GM12878 (cell line): ENCODE measurements at regions not wholly inside any gene's neighbourhood (a gene's known extent, or its start where the extent isn't known, plus 50 kb on each side); places are given as distances from the start of the nearest gene placed in this dataset.

Experiments
- ATAC-seq: fragments of 200-7000 bp; cut with Tn5 transposase; 3 replicates; pipeline ENCODE4 v1.9.1; 2020; ENCODE audit warnings: mild to moderate bottlenecking, moderate library complexity
- BruUV-seq: library from RNA; stranded (reverse); fragments of 400-500 nt; replicated peaks from 2 replicates; lab custom pipeline; 2021; lab: Mats Ljungman, UMichigan
- CTCF ChIA-PET: fragments of 300-600 bp; sonication (Branson Sonifier 250); formaldehyde crosslinking; extraction: SDS; loops from one replicate; lab custom pipeline; 2021; ENCODE audit warnings: inconsistent platforms; lab: Yijun Ruan, JAX
- POLR2A ChIA-PET: fragments of 350-600 bp; formaldehyde crosslinking; extraction: SDS; loops from one replicate; lab custom pipeline; 2021; ENCODE audit warnings: inconsistent platforms; lab: Charles Lee
- RAD21 ChIA-PET: fragments of 300-600 bp; sonication (Branson Sonifier 250); formaldehyde crosslinking; loops from one replicate; lab custom pipeline; 2023; ENCODE audit warnings: antibody characterized with exemption; ENCODE audit not compliant: unreplicated experiment; lab: Charles Lee
- SMC1A ChIA-PET: fragments of 300-600 bp; sonication (Branson Sonifier 250); formaldehyde crosslinking; loops from one replicate; lab custom pipeline; 2023; ENCODE audit not compliant: unreplicated experiment, uncharacterized antibody; lab: Charles Lee
- DNase-seq: peaks from one replicate; pipeline ENCODE4 v3.0.0-alpha.2; 2011; ENCODE audit warnings: low read depth, low spot score
- FAIRE-seq: peaks from 3 replicates; lab custom pipeline; 2011; peaks lifted over from hg19 to GRCh38; lab: Jason Lieb, UNC
- H2AFZ ChIP-seq: 2 replicates; pipeline ENCODE4 v1.6.0; 2011; ENCODE audit warnings: low read depth, low read length, control low read depth; ENCODE audit not compliant: control insufficient read depth
- H3K27ac ChIP-seq: 2 replicates; pipeline ENCODE4 v1.5.1; 2011; ENCODE audit warnings: control low read depth; ENCODE audit not compliant: control insufficient read depth, insufficient read depth
- H3K27me3 ChIP-seq, 2 experiments: replicated peaks in 1 of 2; 2 replicates each; pipeline versions ENCODE4 v1.6.0 to v1.6.1; 2011; ENCODE audit warnings: low read length in 1 of 2; ENCODE audit not compliant: control insufficient read depth in 2 of 2, insufficient read depth in 2 of 2
- H3K36me3 ChIP-seq, 2 experiments: 2 replicates each; pipeline ENCODE4 v1.5.1; 2011; ENCODE audit warnings: low read length in 1 of 2; ENCODE audit not compliant: control insufficient read depth in 2 of 2, insufficient read depth in 2 of 2
- H3K4me1 ChIP-seq: 2 replicates; pipeline ENCODE4 v1.6.1; 2011; ENCODE audit warnings: mild to moderate bottlenecking, low read length, moderate library complexity, mixed read lengths; ENCODE audit not compliant: control insufficient read depth, insufficient read depth
- H3K4me2 ChIP-seq: 2 replicates; pipeline ENCODE4 v1.6.0; 2011; ENCODE audit warnings: control low read depth; ENCODE audit not compliant: control insufficient read depth, insufficient read depth
- H3K4me3 ChIP-seq: fragments of 200-600 bp; sonication (generic); 2 replicates; pipeline ENCODE4 v1.5.1; 2016
- H3K79me2 ChIP-seq: 2 replicates; pipeline ENCODE4 v1.6.0; 2011; ENCODE audit warnings: low read length; ENCODE audit not compliant: control insufficient read depth, insufficient read depth
- H3K9ac ChIP-seq: 2 replicates; pipeline ENCODE4 v1.8.0; 2011; ENCODE audit warnings: low read length, control low read depth, mixed read lengths; ENCODE audit not compliant: control insufficient read depth, insufficient read depth
- H3K9me3 ChIP-seq: replicated peaks from 3 replicates; pipeline ENCODE4 v1.5.1; 2011; ENCODE audit warnings: mild to moderate bottlenecking, low read length; ENCODE audit not compliant: control insufficient read depth, insufficient read depth
- H4K20me1 ChIP-seq: 2 replicates; pipeline ENCODE4 v1.6.0; 2011; ENCODE audit not compliant: control insufficient read depth, insufficient read depth
- CBX5 ChIP-seq: sonication (generic); IDR thresholded peaks from 2 replicates; pipeline ENCODE4 v1.6.1; 2016; ENCODE audit warnings: low read depth, moderate library complexity, mild to moderate bottlenecking, inconsistent platforms
- FOXK2 ChIP-seq: fragments of 450-650 bp; IDR thresholded peaks from 2 replicates; pipeline ENCODE4 v1.6.1; 2017; ENCODE audit warnings: mild to moderate bottlenecking, moderate library complexity
- MTA2 ChIP-seq: fragments of 450-650 bp; IDR thresholded peaks from 2 replicates; pipeline ENCODE4 v1.6.1; 2016; ENCODE audit warnings: low read depth, mild to moderate bottlenecking, moderate library complexity
- RUNX3 ChIP-seq: IDR thresholded peaks from 2 replicates; pipeline ENCODE4 v1.6.1; 2012; ENCODE audit warnings: low read length, inconsistent platforms
- SMAD5 ChIP-seq: IDR thresholded peaks from 2 replicates; pipeline ENCODE4 v1.6.1; 2016; ENCODE audit warnings: antibody characterized with exemption, low read depth
- SMC3 ChIP-seq: IDR thresholded peaks from 2 replicates; pipeline ENCODE4 v1.6.1; 2011; ENCODE audit warnings: low read length, improper control_type of control experiment, borderline replicate concordance
- TCF7 ChIP-seq: IDR thresholded peaks from 2 replicates; pipeline ENCODE4 v1.6.1; 2014; ENCODE audit warnings: antibody characterized with exemption, borderline replicate concordance
- WGBS: methylation state at CpG from one replicate; pipeline ENCODE4 v1.1.6; 2016; ENCODE audit warnings: low lambda C conversion rate; ENCODE audit not compliant: insufficient replicate concordance, insufficient coverage; ENCODE audit errors: missing lambda C conversion rate; 5-methylcytosine and 5-hydroxymethylcytosine counted together
- in situ Hi-C: fragments of 300-500 bp; cut with MboI; formaldehyde crosslinking; loops from 9 replicates; pipeline ENCODE4 v1.14.3; 2018; ENCODE audit warnings: mixed read lengths
- intact Hi-C: fragments of 100-400 bp; cut with micrococcal nuclease; formaldehyde crosslinking; loops from one replicate; pipeline ENCODE4 v1.14.2; 2022; ENCODE audit not compliant: unreplicated experiment
- TF ChIP-seq, protein P1 (sequence below): IDR thresholded peaks from 2 replicates; pipeline ENCODE4 v1.6.1; 2012; ENCODE audit warnings: improper control_type of control experiment, low read depth, low read length; ENCODE audit not compliant: insufficient replicate concordance
- TF ChIP-seq, protein P2 (sequence below): fragments of 450-650 bp; IDR thresholded peaks from 2 replicates; pipeline ENCODE4 v1.6.1; 2017; ENCODE audit warnings: borderline replicate concordance
- TF ChIP-seq, protein P3 (sequence below): fragments of 450-650 bp; IDR thresholded peaks from 2 replicates; pipeline ENCODE4 v1.6.1; 2017; ENCODE audit warnings: mild to moderate bottlenecking, low read depth, inconsistent platforms; ENCODE audit not compliant: poor library complexity, severe bottlenecking

DNA sequence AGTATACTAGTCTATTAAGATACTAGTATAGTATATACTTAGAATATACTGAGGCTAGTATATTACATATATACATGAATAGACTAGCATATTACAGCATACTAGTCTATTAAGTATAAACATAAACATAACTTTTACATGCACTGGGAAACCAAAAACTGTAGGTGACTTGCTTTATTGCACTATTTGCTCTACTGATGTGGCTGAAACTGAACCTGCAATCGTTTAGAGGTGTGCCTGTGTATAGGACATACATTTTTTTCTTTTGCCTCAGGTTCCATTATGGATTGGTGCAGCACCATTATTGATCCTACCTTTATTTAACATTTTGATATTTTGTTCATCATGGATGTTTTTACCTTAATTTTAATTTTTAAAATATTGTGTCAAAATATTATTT is 143.2 kb upstream of the RGS6 start:
- SMC1A ChIA-PET: no interaction called here
- ATAC-seq (no peak), DNase-seq (no peak), FAIRE-seq (no peak)
- POLR2A ChIA-PET: no interaction called here
- no peak overlapping the region for H3K27ac ChIP-seq
- in situ Hi-C loops (no loop called here), intact Hi-C loops (no loop called here)
- no peak overlapping the region for H3K4me3 ChIP-seq
- no peaks in the 10 kb centered on the region for H3K9me3 ChIP-seq
- H3K79me2 ChIP-seq: no peaks in the 10 kb centered on the region
- no peaks in the 10 kb centered on the region for H3K36me3 ChIP-seq
- no peaks in the 10 kb centered on the region for H4K20me1 ChIP-seq
- no TSS peak for BruUV-seq
- TF ChIP-seq RUNX3 (peak; percentile 72), TCF7 (peak; percentile 87), SMC3 (no peak)
- H3K4me1 ChIP-seq: no peaks in the 10 kb centered on the region
- CTCF ChIA-PET: no interaction called here
- no peak overlapping the region for H3K9ac ChIP-seq
- no peak overlapping the region for H3K4me2 ChIP-seq
- H2AFZ ChIP-seq: no peak overlapping the region
- RAD21 ChIA-PET: no interaction called here
- 5% methylated on average over 1 of the region's 1 CpG for WGBS
- no peaks in the 10 kb centered on the region for H3K27me3 ChIP-seq

DNA sequence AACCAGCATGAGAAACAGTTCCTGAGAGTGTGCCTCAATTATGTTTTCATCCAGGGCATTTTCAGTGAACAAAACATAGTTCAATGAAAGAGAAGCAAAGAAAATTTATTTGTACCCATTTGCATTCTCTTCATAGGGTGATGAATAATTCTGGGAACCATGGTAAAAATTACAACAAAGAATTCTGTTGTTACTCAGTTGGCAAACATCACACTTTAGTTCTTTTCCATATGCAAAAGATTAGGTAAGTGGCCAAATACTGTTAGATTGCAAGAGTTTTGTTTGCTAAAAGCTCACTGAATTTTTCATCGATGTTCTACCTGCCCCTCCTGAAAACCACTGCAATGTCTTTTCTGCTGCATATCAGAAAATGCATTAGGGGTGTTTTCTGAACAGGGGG is 132.4 kb upstream of the RGS6 start:
- no peak overlapping the region for H3K4me3 ChIP-seq
- no peaks in the 10 kb centered on the region for H3K9me3 ChIP-seq
- no peak overlapping the region for H3K9ac ChIP-seq
- ChIA-PET SMC1A (no interaction called here), POLR2A (no interaction called here), RAD21 (no interaction called here), CTCF (no interaction called here)
- no peaks in the 10 kb centered on the region for H3K79me2 ChIP-seq
- no peak overlapping the region for H2AFZ ChIP-seq
- ATAC-seq: no peak
- no peak for DNase-seq
- no peaks in the 10 kb centered on the region for H3K36me3 ChIP-seq
- in situ Hi-C loops: no loop called here
- H3K4me1 ChIP-seq: no peaks in the 10 kb centered on the region
- no peaks in the 10 kb centered on the region for H4K20me1 ChIP-seq
- no peak overlapping the region for H3K4me2 ChIP-seq
- BruUV-seq: no TSS peak
- 0% methylated on average over 1 of the region's 1 CpG for WGBS
- H3K27me3 ChIP-seq: no peaks in the 10 kb centered on the region
- H3K27ac ChIP-seq: no peak overlapping the region
- FAIRE-seq: no peak
- intact Hi-C loops: no loop called here
- TF ChIP-seq MTA2 (no peak), SMAD5 (no peak), CBX5 (no peak), FOXK2 (no peak)
- TF ChIP-seq, protein P1, sequence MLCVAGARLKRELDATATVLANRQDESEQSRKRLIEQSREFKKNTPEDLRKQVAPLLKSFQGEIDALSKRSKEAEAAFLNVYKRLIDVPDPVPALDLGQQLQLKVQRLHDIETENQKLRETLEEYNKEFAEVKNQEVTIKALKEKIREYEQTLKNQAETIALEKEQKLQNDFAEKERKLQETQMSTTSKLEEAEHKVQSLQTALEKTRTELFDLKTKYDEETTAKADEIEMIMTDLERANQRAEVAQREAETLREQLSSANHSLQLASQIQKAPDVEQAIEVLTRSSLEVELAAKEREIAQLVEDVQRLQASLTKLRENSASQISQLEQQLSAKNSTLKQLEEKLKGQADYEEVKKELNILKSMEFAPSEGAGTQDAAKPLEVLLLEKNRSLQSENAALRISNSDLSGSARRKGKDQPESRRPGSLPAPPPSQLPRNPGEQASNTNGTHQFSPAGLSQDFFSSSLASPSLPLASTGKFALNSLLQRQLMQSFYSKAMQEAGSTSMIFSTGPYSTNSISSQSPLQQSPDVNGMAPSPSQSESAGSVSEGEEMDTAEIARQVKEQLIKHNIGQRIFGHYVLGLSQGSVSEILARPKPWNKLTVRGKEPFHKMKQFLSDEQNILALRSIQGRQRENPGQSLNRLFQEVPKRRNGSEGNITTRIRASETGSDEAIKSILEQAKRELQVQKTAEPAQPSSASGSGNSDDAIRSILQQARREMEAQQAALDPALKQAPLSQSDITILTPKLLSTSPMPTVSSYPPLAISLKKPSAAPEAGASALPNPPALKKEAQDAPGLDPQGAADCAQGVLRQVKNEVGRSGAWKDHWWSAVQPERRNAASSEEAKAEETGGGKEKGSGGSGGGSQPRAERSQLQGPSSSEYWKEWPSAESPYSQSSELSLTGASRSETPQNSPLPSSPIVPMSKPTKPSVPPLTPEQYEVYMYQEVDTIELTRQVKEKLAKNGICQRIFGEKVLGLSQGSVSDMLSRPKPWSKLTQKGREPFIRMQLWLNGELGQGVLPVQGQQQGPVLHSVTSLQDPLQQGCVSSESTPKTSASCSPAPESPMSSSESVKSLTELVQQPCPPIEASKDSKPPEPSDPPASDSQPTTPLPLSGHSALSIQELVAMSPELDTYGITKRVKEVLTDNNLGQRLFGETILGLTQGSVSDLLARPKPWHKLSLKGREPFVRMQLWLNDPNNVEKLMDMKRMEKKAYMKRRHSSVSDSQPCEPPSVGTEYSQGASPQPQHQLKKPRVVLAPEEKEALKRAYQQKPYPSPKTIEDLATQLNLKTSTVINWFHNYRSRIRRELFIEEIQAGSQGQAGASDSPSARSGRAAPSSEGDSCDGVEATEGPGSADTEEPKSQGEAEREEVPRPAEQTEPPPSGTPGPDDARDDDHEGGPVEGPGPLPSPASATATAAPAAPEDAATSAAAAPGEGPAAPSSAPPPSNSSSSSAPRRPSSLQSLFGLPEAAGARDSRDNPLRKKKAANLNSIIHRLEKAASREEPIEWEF: no peak
- TF ChIP-seq, protein P2, sequence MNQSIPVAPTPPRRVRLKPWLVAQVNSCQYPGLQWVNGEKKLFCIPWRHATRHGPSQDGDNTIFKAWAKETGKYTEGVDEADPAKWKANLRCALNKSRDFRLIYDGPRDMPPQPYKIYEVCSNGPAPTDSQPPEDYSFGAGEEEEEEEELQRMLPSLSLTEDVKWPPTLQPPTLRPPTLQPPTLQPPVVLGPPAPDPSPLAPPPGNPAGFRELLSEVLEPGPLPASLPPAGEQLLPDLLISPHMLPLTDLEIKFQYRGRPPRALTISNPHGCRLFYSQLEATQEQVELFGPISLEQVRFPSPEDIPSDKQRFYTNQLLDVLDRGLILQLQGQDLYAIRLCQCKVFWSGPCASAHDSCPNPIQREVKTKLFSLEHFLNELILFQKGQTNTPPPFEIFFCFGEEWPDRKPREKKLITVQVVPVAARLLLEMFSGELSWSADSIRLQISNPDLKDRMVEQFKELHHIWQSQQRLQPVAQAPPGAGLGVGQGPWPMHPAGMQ: no peak
- TF ChIP-seq, protein P3, sequence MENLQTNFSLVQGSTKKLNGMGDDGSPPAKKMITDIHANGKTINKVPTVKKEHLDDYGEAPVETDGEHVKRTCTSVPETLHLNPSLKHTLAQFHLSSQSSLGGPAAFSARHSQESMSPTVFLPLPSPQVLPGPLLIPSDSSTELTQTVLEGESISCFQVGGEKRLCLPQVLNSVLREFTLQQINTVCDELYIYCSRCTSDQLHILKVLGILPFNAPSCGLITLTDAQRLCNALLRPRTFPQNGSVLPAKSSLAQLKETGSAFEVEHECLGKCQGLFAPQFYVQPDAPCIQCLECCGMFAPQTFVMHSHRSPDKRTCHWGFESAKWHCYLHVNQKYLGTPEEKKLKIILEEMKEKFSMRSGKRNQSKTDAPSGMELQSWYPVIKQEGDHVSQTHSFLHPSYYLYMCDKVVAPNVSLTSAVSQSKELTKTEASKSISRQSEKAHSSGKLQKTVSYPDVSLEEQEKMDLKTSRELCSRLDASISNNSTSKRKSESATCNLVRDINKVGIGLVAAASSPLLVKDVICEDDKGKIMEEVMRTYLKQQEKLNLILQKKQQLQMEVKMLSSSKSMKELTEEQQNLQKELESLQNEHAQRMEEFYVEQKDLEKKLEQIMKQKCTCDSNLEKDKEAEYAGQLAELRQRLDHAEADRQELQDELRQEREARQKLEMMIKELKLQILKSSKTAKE: no peak
